ENCODE measurements at regions not wholly inside any gene's neighbourhood (a gene's known extent, or its start where the extent isn't known, plus 50 kb on each side); places are given as distances from the start of the nearest gene placed in this dataset.

DNA sequence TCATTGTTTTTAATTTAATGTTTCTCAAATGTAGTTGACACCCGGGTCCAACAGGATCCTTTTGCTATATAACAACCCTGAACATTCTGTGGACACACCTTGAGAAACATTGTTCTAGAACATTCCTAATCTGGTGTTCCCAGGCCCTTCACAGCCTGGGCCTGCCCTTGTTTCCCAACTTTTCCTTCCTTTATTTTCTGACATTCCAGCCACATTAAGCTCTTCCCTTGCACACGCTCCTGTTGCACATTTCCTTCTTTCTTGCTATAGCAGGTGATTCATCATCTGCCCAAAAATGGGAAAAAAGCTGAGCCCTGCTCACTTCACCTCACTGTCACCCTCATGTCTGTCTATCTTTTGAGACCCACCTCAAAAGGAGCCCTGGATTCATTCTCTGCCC lies 67.9 kb upstream of the MARCHF10 start:
- TF ChIP-seq, protein P1, sequence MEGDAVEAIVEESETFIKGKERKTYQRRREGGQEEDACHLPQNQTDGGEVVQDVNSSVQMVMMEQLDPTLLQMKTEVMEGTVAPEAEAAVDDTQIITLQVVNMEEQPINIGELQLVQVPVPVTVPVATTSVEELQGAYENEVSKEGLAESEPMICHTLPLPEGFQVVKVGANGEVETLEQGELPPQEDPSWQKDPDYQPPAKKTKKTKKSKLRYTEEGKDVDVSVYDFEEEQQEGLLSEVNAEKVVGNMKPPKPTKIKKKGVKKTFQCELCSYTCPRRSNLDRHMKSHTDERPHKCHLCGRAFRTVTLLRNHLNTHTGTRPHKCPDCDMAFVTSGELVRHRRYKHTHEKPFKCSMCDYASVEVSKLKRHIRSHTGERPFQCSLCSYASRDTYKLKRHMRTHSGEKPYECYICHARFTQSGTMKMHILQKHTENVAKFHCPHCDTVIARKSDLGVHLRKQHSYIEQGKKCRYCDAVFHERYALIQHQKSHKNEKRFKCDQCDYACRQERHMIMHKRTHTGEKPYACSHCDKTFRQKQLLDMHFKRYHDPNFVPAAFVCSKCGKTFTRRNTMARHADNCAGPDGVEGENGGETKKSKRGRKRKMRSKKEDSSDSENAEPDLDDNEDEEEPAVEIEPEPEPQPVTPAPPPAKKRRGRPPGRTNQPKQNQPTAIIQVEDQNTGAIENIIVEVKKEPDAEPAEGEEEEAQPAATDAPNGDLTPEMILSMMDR (IDR thresholded peaks at IDR 0.05; ENCODE audit: control extremely low read depth, extremely low read depth, low read depth, missing control alignments), result no peak
- POLR2A ChIA-PET, result no interaction called here
- no peak for DNase-seq (ENCODE audit: extremely low spot score)
- CTCF ChIA-PET, result interaction anchor here (0.9 kb wide), 1 partner anchor 530 kb away, joined by 3 read pairs; no protein-coding TSS in a partner anchor

- TF ChIP-seq, protein P1 (IDR thresholded peaks at IDR 0.05; ENCODE audit: control extremely low read depth, extremely low read depth, low read depth, missing control alignments), result no peak
- CTCF ChIA-PET, result no interaction called here
- DNase-seq (ENCODE audit: extremely low spot score), result no peak
- POLR2A ChIA-PET, result no interaction called here
Observed at GRCh38 chr17:62875296-62875695, 67.2 kb upstream of the MARCHF10 start.

DNA sequence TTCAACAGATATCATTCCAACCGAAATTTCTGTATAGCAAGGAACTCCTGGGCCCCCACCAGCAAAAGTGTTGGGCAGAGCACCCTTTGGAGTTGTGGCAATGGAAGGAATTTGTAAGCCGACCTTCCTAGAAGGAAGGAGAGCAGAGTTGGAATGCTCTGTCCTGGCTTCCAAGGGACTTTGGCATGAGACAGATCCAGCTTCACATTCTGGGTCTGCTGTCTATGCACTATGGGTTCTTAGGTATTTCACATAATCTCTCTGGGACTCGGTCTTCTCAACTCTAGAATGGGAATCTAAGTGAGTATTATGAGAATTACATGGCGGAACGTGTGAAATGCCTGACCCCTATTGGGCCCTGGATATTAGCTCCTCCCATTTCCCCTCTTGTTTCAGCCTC lies 63.2 kb upstream of the MARCHF10 start:
- no peak for DNase-seq (ENCODE audit: extremely low spot score)
- ChIA-PET POLR2A (no interaction called here), CTCF (no interaction called here)

DNA sequence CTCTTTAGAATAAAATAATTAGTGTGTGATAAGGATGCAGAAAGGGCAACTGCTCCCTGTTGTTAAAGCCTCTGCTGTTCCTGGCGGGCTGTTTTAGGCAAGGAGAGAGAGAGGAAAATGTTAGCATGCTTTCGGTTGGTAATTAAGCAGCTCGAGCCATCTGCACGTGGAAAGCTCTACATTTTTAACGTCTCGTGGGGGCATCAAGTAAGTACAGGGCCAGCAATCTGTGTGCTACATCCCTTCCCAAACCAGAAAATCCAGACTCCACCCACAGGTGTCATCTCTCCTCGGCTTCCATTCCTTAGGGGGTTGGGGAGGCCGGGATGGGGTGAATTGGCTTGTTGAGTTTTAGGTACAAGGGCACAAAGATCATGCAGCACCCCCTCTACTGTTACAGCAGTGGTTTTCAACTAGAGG lies 62.4 kb upstream of the MARCHF10 start:
- CTCF ChIA-PET, result no interaction called here
- TF ChIP-seq, protein P1 (IDR thresholded peaks at IDR 0.05; ENCODE audit: control extremely low read depth, extremely low read depth, low read depth, missing control alignments), result no peak
- no peak for DNase-seq (ENCODE audit: extremely low spot score)
- POLR2A ChIA-PET, result interaction anchor here (0.6 kb wide), 1 partner anchor 1908 kb away, joined by 3 read pairs; no protein-coding TSS in a partner anchor

More for the DNA sequence above, 63.2 kb upstream of the MARCHF10 start:
- TF ChIP-seq, protein P1 (IDR thresholded peaks at IDR 0.05; ENCODE audit: control extremely low read depth, extremely low read depth, low read depth, missing control alignments), result no peak

DNA sequence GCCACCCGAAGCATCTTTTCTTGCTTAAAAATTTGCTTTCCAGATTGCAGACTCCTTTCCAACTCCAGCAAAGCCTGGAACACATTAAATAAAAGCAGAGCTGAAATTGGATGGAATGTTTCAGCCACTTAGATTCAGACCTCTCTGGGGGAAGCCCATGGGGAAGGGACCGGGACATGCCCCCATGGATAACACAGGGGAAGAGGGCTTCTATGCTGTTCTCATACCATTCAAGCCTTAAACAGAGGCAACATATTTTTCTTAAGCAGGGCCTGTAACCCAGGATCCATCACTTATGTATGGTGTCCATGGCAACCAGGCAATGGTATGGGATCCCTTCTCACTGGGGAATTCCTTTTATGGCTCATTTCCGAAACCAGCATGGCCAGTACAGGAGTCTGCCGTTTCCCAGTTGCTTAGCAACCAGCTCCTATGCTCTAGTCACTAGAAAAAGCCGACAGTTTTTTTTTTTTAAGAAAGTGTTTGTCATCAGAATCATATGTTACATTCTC lies 62.0 kb upstream of the MARCHF10 start:
- no peak for DNase-seq (ENCODE audit: extremely low spot score)
- TF ChIP-seq, protein P1 (IDR thresholded peaks at IDR 0.05; ENCODE audit: control extremely low read depth, extremely low read depth, low read depth, missing control alignments), result no peak
- ChIA-PET CTCF (no interaction called here), POLR2A (interaction anchor here (0.6 kb wide), 1 partner anchor 1908 kb away, joined by 3 read pairs; no protein-coding TSS in a partner anchor)

- CTCF ChIA-PET, result interaction anchor here (1.8 kb wide), 1 partner anchor 18 kb away, joined by 5 read pairs; no protein-coding TSS in a partner anchor
- no peak for DNase-seq (ENCODE audit: extremely low spot score)
- POLR2A ChIA-PET, result no interaction called here
- TF ChIP-seq, protein P1 (IDR thresholded peaks at IDR 0.05; ENCODE audit: control extremely low read depth, extremely low read depth, low read depth, missing control alignments), result no peak
Observed at GRCh38 chr17:62868723-62869122, 60.6 kb upstream of the MARCHF10 start.

Data from GM10248 (cell line).